Neural progenitor cell (in vitro differentiated cells): ENCODE measurements at regions not wholly inside any gene's neighbourhood (a gene's known extent, or its start where the extent isn't known, plus 50 kb on each side); places are given as distances from the start of the nearest gene placed in this dataset.

Experiments used
- DNase-seq: peaks from one replicate; pipeline ENCODE4 v3.0.0-alpha.2; 2016; ENCODE audit warnings: low spot score
- H2AFZ ChIP-seq: fragments of 200-600 bp; sonication (generic); replicated peaks from 2 replicates; pipeline ENCODE4 v1.6.1; 2016; ENCODE audit warnings: antibody characterized with exemption
- H3F3A ChIP-seq: fragments of 200-600 bp; sonication (generic); 2 replicates; pipeline ENCODE4 v1.6.1; 2016; ENCODE audit warnings: antibody characterized with exemption, low read depth
- H3K27ac ChIP-seq: fragments of 200-600 bp; sonication (generic); 2 replicates; pipeline ENCODE4 v1.5.1; 2016; ENCODE audit warnings: mild to moderate bottlenecking
- H3K27me3 ChIP-seq: fragments of 200-600 bp; sonication (generic); 2 replicates; pipeline ENCODE4 v1.6.1; 2016; ENCODE audit warnings: mild to moderate bottlenecking, moderate library complexity
- H3K36me3 ChIP-seq: fragments of 200-600 bp; sonication (generic); 2 replicates; pipeline ENCODE4 v1.5.1; 2016
- H3K4me1 ChIP-seq: fragments of 200-600 bp; sonication (generic); 2 replicates; pipeline ENCODE4 v1.6.1; 2016; ENCODE audit warnings: mixed run types
- H3K4me2 ChIP-seq: fragments of 200-600 bp; sonication (generic); 2 replicates; pipeline ENCODE4 v1.6.1; 2016
- H3K4me3 ChIP-seq: fragments of 200-600 bp; sonication (generic); 2 replicates; pipeline ENCODE4 v1.5.1; 2016
- H3K79me2 ChIP-seq: fragments of 200-600 bp; sonication (generic); 2 replicates; pipeline ENCODE4 v1.6.1; 2016; ENCODE audit warnings: low read depth
- H3K9ac ChIP-seq: fragments of 200-600 bp; sonication (generic); 2 replicates; pipeline ENCODE4 v1.6.1; 2016
- H3K9me3 ChIP-seq: fragments of 200-600 bp; sonication (generic); 2 replicates; pipeline ENCODE4 v1.5.1; 2016; ENCODE audit warnings: low read depth
- H4K20me1 ChIP-seq: fragments of 200-600 bp; sonication (generic); 2 replicates; pipeline ENCODE4 v1.6.1; 2016; ENCODE audit warnings: low read depth
- H3K27ac Mint-ChIP-seq: 3 replicates; pipeline ENCODE4 v1.8.0; 2021; ENCODE audit warnings: mixed read lengths
- H3K27me3 Mint-ChIP-seq: 2 replicates; pipeline ENCODE4 v1.8.0; 2022; ENCODE audit warnings: low read depth, mild to moderate bottlenecking, inconsistent platforms, moderate library complexity, mixed read lengths; ENCODE audit not compliant: insufficient read depth
- H3K36me3 Mint-ChIP-seq: 3 replicates; pipeline ENCODE4 v1.8.0; 2021; ENCODE audit warnings: mixed read lengths
- H3K4me1 Mint-ChIP-seq: 3 replicates; pipeline ENCODE4 v1.8.0; 2021; ENCODE audit warnings: mixed read lengths
- H3K4me3 Mint-ChIP-seq: 3 replicates; pipeline ENCODE4 v1.8.0; 2021; ENCODE audit warnings: mild to moderate bottlenecking, moderate library complexity, mixed read lengths
- H3K9me3 Mint-ChIP-seq: 3 replicates; pipeline ENCODE4 v1.8.0; 2020; ENCODE audit warnings: mixed read lengths
- EZH2 ChIP-seq: fragments of 200-600 bp; sonication (generic); IDR thresholded peaks from 2 replicates; pipeline ENCODE4 v1.6.1; 2017; ENCODE audit warnings: antibody characterized with exemption, mild to moderate bottlenecking, moderate library complexity
- EZH2phosphoT487 ChIP-seq: fragments of 200-600 bp; sonication (generic); IDR thresholded peaks from 2 replicates; pipeline ENCODE4 v1.6.1; 2017; ENCODE audit warnings: antibody characterized with exemption
- TF ChIP-seq, protein P1 (sequence below): fragments of 200-600 bp; sonication (generic); IDR thresholded peaks from 2 replicates; pipeline ENCODE4 v1.5.1; 2017; ENCODE audit warnings: antibody characterized with exemption, mild to moderate bottlenecking

- H3K79me2 ChIP-seq, result no peaks in the 10 kb centered on the region
- DNase-seq, result no peak
- H3K4me3 ChIP-seq, result no peak overlapping the region
- Mint-ChIP-seq H3K4me3 (no peak overlapping the region), H3K27ac (no peak overlapping the region), H3K36me3 (no peaks in the 10 kb centered on the region), H3K4me1 (no peaks in the 10 kb centered on the region), H3K27me3 (peaks cover 3% of the 10 kb centered on the region), H3K9me3 (peaks cover 19% of the 10 kb centered on the region)
- H3K9me3 ChIP-seq, result peaks cover 9% of the 10 kb centered on the region
- no peak overlapping the region for H3K27ac ChIP-seq
- no peaks in the 10 kb centered on the region for H4K20me1 ChIP-seq
- no peaks in the 10 kb centered on the region for H3K4me1 ChIP-seq
- no peak for TF ChIP-seq EZH2phosphoT487
- TF ChIP-seq EZH2, result no peak
- TF ChIP-seq, protein P1, sequence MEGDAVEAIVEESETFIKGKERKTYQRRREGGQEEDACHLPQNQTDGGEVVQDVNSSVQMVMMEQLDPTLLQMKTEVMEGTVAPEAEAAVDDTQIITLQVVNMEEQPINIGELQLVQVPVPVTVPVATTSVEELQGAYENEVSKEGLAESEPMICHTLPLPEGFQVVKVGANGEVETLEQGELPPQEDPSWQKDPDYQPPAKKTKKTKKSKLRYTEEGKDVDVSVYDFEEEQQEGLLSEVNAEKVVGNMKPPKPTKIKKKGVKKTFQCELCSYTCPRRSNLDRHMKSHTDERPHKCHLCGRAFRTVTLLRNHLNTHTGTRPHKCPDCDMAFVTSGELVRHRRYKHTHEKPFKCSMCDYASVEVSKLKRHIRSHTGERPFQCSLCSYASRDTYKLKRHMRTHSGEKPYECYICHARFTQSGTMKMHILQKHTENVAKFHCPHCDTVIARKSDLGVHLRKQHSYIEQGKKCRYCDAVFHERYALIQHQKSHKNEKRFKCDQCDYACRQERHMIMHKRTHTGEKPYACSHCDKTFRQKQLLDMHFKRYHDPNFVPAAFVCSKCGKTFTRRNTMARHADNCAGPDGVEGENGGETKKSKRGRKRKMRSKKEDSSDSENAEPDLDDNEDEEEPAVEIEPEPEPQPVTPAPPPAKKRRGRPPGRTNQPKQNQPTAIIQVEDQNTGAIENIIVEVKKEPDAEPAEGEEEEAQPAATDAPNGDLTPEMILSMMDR, result no peak
- H3K27me3 ChIP-seq, result no peaks in the 10 kb centered on the region
- H3K4me2 ChIP-seq, result no peak overlapping the region
- H3F3A ChIP-seq, result no peaks in the 10 kb centered on the region
- no peaks in the 10 kb centered on the region for H3K36me3 ChIP-seq
- no peak overlapping the region for H3K9ac ChIP-seq
- no peak overlapping the region for H2AFZ ChIP-seq
Observed at GRCh38 chr5:88588609-88589008, 294.4 kb downstream of the MEF2C start.

DNA sequence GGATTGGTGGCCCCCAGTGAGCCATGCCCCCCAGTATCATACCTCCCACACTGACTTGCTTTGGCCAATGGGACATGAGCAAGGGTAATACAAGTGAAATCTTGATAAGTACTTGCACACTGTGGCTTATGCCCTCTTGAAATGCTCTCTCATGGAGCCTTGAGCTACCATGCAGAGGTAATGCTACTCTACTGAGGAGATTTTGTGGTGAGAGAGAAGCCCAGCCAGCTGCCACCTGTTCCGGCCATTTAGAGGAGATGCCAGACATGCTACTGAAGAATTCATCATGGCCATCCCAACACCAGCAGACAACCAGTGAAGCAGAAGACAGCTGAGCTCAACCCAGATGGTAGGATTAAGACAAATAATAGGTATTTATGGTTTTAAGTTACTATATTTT lies 299.5 kb downstream of the MEF2C start:
- H3K27me3 Mint-ChIP-seq, result peaks cover 3% of the 10 kb centered on the region
- no peaks in the 10 kb centered on the region for H3K79me2 ChIP-seq
- no peaks in the 10 kb centered on the region for H3K4me1 Mint-ChIP-seq
- no peak overlapping the region for H3K4me3 ChIP-seq
- H3K9me3 ChIP-seq, result no peaks in the 10 kb centered on the region
- H3K36me3 Mint-ChIP-seq, result no peaks in the 10 kb centered on the region
- TF ChIP-seq, protein P1, result no peak
- TF ChIP-seq EZH2 (no peak), EZH2phosphoT487 (no peak)
- no peak overlapping the region for H3K27ac Mint-ChIP-seq
- DNase-seq, result no peak
- H2AFZ ChIP-seq, result peak overlapping the region; percentile 6
- H3F3A ChIP-seq, result no peaks in the 10 kb centered on the region
- no peak overlapping the region for H3K27ac ChIP-seq
- no peaks in the 10 kb centered on the region for H3K4me1 ChIP-seq
- H3K9ac ChIP-seq, result no peak overlapping the region
- no peaks in the 10 kb centered on the region for H3K36me3 ChIP-seq
- H3K4me2 ChIP-seq, result no peak overlapping the region
- H3K9me3 Mint-ChIP-seq, result peaks cover 9% of the 10 kb centered on the region
- no peaks in the 10 kb centered on the region for H3K27me3 ChIP-seq
- no peak overlapping the region for H3K4me3 Mint-ChIP-seq
- H4K20me1 ChIP-seq, result no peaks in the 10 kb centered on the region

DNA sequence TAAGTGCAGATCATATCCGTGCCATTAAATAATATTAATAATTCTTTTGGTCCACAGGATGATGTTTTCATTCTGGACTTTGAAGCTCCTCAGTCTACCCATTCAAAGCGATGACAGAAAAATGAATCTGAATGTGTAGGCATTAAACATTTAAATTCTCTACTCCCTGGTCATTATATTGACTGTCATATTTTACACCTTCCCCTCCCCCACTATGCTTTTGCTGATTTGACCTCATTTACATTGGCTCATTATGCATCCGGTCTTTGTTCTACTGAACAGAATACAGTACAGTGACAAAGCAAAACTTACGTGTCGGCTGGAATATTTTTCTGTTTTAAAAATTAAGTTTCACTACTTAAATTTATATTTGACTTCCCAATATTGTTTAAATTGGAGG lies 289.7 kb upstream of the TMEM161B start:
- Mint-ChIP-seq H3K4me3 (no peak overlapping the region), H3K36me3 (no peaks in the 10 kb centered on the region), H3K9me3 (no peaks in the 10 kb centered on the region), H3K27me3 (no peaks in the 10 kb centered on the region), H3K27ac (no peak overlapping the region), H3K4me1 (peaks cover 27% of the 10 kb centered on the region)
- Histone ChIP-seq H3K27me3 (no peaks in the 10 kb centered on the region), H3K9ac (no peak overlapping the region), H3K9me3 (no peaks in the 10 kb centered on the region), H2AFZ (no peak overlapping the region), H3K4me2 (no peak overlapping the region), H3F3A (peaks cover 2% of the 10 kb centered on the region), H3K36me3 (no peaks in the 10 kb centered on the region), H3K79me2 (no peaks in the 10 kb centered on the region), H3K4me1 (peaks cover 23% of the 10 kb centered on the region), H3K4me3 (no peak overlapping the region), H4K20me1 (no peaks in the 10 kb centered on the region), H3K27ac (no peak overlapping the region)
- DNase-seq, result no peak
- TF ChIP-seq EZH2 (no peak), EZH2phosphoT487 (no peak)
- TF ChIP-seq, protein P1, result no peak

GRCh38 chr5:88557881-88558280 lies 289.2 kb upstream of the TMEM161B start:
- H3K36me3 Mint-ChIP-seq, result no peaks in the 10 kb centered on the region
- Histone ChIP-seq H3F3A (peaks cover 7% of the 10 kb centered on the region), H3K9ac (no peak overlapping the region), H3K36me3 (no peaks in the 10 kb centered on the region), H3K27me3 (no peaks in the 10 kb centered on the region), H3K9me3 (no peaks in the 10 kb centered on the region), H3K79me2 (no peaks in the 10 kb centered on the region), H3K27ac (no peak overlapping the region), H3K4me1 (peaks cover 27% of the 10 kb centered on the region), H3K4me2 (no peak overlapping the region), H2AFZ (peak overlapping the region; percentile 22), H4K20me1 (no peaks in the 10 kb centered on the region), H3K4me3 (no peak overlapping the region)
- H3K4me1 Mint-ChIP-seq, result peaks cover 27% of the 10 kb centered on the region
- no peaks in the 10 kb centered on the region for H3K27me3 Mint-ChIP-seq
- TF ChIP-seq EZH2phosphoT487 (no peak), EZH2 (no peak)
- TF ChIP-seq, protein P1, result no peak
- DNase-seq, result no peak
- no peaks in the 10 kb centered on the region for H3K9me3 Mint-ChIP-seq
- H3K4me3 Mint-ChIP-seq, result no peak overlapping the region
- H3K27ac Mint-ChIP-seq, result no peak overlapping the region
